HG03135 (cell line): ENCODE measurements at regions not wholly inside any gene's neighbourhood (a gene's known extent, or its start where the extent isn't known, plus 50 kb on each side); places are given as distances from the start of the nearest gene placed in this dataset.
A peak's percentile ranks its signal among the peaks of the same experiment; 100 is the strongest.
"Not testable (repeated sequence)": the region's sequence is repeated elsewhere in the genome, so short reads cannot be mapped to it uniquely, and the experiment has no call there.

ENCODE experiments used
- ATAC-seq: cut with Tn5 transposase; IDR thresholded peaks from one replicate; pipeline ENCODE4 v1.9.1; 2021; ENCODE audit warnings: mild to moderate bottlenecking, moderate library complexity; ENCODE audit not compliant: unreplicated experiment

- ATAC-seq = no peak
Measured at GRCh38 chr6:119985952-119986736, 636.6 kb upstream of the MAN1A1 start.

- no peak for ATAC-seq
Measured at GRCh38 chr6:119980802-119981201, 631.2 kb upstream of the MAN1A1 start.

GRCh38 chr6:119979862-119980261, 630.3 kb upstream of the MAN1A1 start:
- no peak for ATAC-seq

GRCh38 chr6:119978274-119978889, 628.8 kb upstream of the MAN1A1 start:
- no peak for ATAC-seq

GRCh38 chr6:119974430-119975159, 625.0 kb upstream of the MAN1A1 start:
- ATAC-seq = no peak

GRCh38 chr6:119966484-119966883, 616.9 kb upstream of the MAN1A1 start:
- peak; percentile 51 for ATAC-seq

- ATAC-seq = no peak
Measured at GRCh38 chr6:119965900-119966299, 616.3 kb upstream of the MAN1A1 start.

GRCh38 chr6:119965008-119965407, 615.4 kb upstream of the MAN1A1 start:
- ATAC-seq = no peak

GRCh38 chr6:119962505-119962904, 612.9 kb upstream of the MAN1A1 start:
- ATAC-seq = no peak

GRCh38 chr6:119961450-119961849, 611.9 kb upstream of the MAN1A1 start:
- ATAC-seq = no peak

- no peak for ATAC-seq
Measured at GRCh38 chr6:119960456-119960855, 610.9 kb upstream of the MAN1A1 start.

GRCh38 chr6:119960036-119960435, 610.5 kb upstream of the MAN1A1 start:
- ATAC-seq = no peak

GRCh38 chr6:119957195-119957594, 607.6 kb upstream of the MAN1A1 start:
- ATAC-seq = no peak

GRCh38 chr6:119952696-119953095, 603.1 kb upstream of the MAN1A1 start:
- ATAC-seq = no peak

GRCh38 chr6:119950681-119951080, 601.1 kb upstream of the MAN1A1 start:
- no peak for ATAC-seq

- ATAC-seq = no peak
Measured at GRCh38 chr6:119942078-119942752, 592.7 kb upstream of the MAN1A1 start.

GRCh38 chr6:119938752-119939151, 589.2 kb upstream of the MAN1A1 start:
- no peak for ATAC-seq

- ATAC-seq = no peak
Measured at GRCh38 chr6:119934816-119935215, 585.3 kb upstream of the MAN1A1 start.

GRCh38 chr6:119929121-119929520, 579.6 kb upstream of the MAN1A1 start:
- no peak for ATAC-seq

- ATAC-seq = not testable (repeated sequence)
Measured at GRCh38 chr6:119924888-119925287, 575.3 kb upstream of the MAN1A1 start.

GRCh38 chr6:119922814-119923213, 573.3 kb upstream of the MAN1A1 start:
- ATAC-seq = no peak
